Osteoblast (primary cell): ENCODE measurements at regions not wholly inside any gene's neighbourhood (a gene's known extent, or its start where the extent isn't known, plus 50 kb on each side); places are given as distances from the start of the nearest gene placed in this dataset.
"Not testable (repeated sequence)": the region's sequence is repeated elsewhere in the genome, so short reads cannot be mapped to it uniquely, and the experiment has no call there.

ENCODE experiments used
- DNase-seq: peaks from one replicate; pipeline ENCODE4 v3.0.0; 2011; ENCODE audit warnings: low spot score, mixed read lengths; ENCODE audit not compliant: insufficient read length; ENCODE audit errors: missing footprints
- H2AFZ ChIP-seq: 2 replicates; pipeline ENCODE4 v1.6.0; 2011; ENCODE audit warnings: mild to moderate bottlenecking, low read length
- H3K27ac ChIP-seq: 2 replicates; pipeline ENCODE4 v1.5.1; 2011; ENCODE audit warnings: mild to moderate bottlenecking, low read depth, low read length, moderate library complexity
- H3K27me3 ChIP-seq: 2 replicates; pipeline ENCODE4 v1.6.0; 2012; ENCODE audit warnings: mild to moderate bottlenecking, control low read depth, inconsistent platforms, low read length, moderate library complexity; ENCODE audit not compliant: insufficient read depth
- H3K36me3 ChIP-seq: 2 replicates; pipeline ENCODE4 v1.5.1; 2011; ENCODE audit warnings: mild to moderate bottlenecking, low read length, control low read depth, moderate library complexity; ENCODE audit not compliant: insufficient read depth
- H3K4me1 ChIP-seq: 2 replicates; pipeline ENCODE4 v1.5.1; 2011; ENCODE audit warnings: mild to moderate bottlenecking, low read length, control low read depth, moderate library complexity; ENCODE audit not compliant: insufficient read depth
- H3K4me2 ChIP-seq: 2 replicates; pipeline ENCODE4 v1.6.0; 2011; ENCODE audit warnings: mild to moderate bottlenecking, low read length; ENCODE audit not compliant: insufficient read depth
- H3K4me3 ChIP-seq: fragments of 200-600 bp; sonication (generic); 3 replicates; pipeline ENCODE4 v1.5.1; 2012; ENCODE audit warnings: mild to moderate bottlenecking, low read length, inconsistent platforms; ENCODE audit not compliant: insufficient read depth
- H3K79me2 ChIP-seq: 2 replicates; pipeline ENCODE4 v1.6.0; 2012; ENCODE audit warnings: mild to moderate bottlenecking, low read length, control low read depth, inconsistent platforms; ENCODE audit not compliant: insufficient read depth
- H3K9me3 ChIP-seq: 2 replicates; pipeline ENCODE4 v1.5.1; 2011; ENCODE audit warnings: low read depth, low read length, control low read depth
- H4K20me1 ChIP-seq: 2 replicates; pipeline ENCODE4 v1.6.0; 2012; ENCODE audit warnings: mild to moderate bottlenecking, low read length, control low read depth; ENCODE audit not compliant: insufficient read depth
- CTCF ChIP-seq: IDR thresholded peaks from 2 replicates; pipeline ENCODE4 v1.5.1; 2011; ENCODE audit warnings: mild to moderate bottlenecking, low read depth, low read length, moderate library complexity; ENCODE audit errors: extremely low read depth

GRCh38 chr12:89827592-89827991 is 119.0 kb upstream of the ATP2B1 start:
- Histone ChIP-seq H4K20me1 (no peaks in the 10 kb centered on the region), H3K36me3 (no peaks in the 10 kb centered on the region), H3K4me1 (peaks cover 3% of the 10 kb centered on the region), H3K4me3 (no peak overlapping the region), H3K79me2 (no peaks in the 10 kb centered on the region), H3K27ac (no peak overlapping the region), H3K27me3 (no peaks in the 10 kb centered on the region), H3K4me2 (no peak overlapping the region), H2AFZ (no peak overlapping the region), H3K9me3 (no peaks in the 10 kb centered on the region)
- TF ChIP-seq CTCF = no peak
- DNase-seq = no peak

DNA sequence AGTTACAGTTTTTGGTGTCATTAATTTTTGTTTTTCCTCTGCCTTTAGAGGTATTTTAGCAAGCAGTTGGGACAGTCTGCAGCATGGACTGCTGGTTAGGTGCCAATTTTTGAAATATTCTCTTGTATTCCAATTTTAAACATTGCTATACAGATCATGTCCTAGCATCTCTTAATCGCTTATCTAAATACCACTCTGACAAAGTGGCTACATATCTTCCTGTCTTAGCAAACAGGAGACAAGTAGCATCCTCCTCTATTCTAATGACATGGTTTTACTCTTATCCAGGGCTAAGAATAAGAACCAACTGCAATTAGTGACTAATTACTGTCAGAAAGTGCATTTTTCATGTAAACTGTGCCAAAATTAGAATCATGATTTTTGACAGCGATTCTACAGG is 117.8 kb upstream of the ATP2B1 start:
- Histone ChIP-seq H3K4me2 (no peak overlapping the region), H3K4me1 (peaks cover 3% of the 10 kb centered on the region), H2AFZ (no peak overlapping the region), H4K20me1 (no peaks in the 10 kb centered on the region), H3K4me3 (no peak overlapping the region), H3K9me3 (no peaks in the 10 kb centered on the region), H3K79me2 (no peaks in the 10 kb centered on the region), H3K36me3 (no peaks in the 10 kb centered on the region), H3K27ac (no peak overlapping the region), H3K27me3 (no peaks in the 10 kb centered on the region)
- no peak for DNase-seq
- TF ChIP-seq CTCF = no peak

DNA sequence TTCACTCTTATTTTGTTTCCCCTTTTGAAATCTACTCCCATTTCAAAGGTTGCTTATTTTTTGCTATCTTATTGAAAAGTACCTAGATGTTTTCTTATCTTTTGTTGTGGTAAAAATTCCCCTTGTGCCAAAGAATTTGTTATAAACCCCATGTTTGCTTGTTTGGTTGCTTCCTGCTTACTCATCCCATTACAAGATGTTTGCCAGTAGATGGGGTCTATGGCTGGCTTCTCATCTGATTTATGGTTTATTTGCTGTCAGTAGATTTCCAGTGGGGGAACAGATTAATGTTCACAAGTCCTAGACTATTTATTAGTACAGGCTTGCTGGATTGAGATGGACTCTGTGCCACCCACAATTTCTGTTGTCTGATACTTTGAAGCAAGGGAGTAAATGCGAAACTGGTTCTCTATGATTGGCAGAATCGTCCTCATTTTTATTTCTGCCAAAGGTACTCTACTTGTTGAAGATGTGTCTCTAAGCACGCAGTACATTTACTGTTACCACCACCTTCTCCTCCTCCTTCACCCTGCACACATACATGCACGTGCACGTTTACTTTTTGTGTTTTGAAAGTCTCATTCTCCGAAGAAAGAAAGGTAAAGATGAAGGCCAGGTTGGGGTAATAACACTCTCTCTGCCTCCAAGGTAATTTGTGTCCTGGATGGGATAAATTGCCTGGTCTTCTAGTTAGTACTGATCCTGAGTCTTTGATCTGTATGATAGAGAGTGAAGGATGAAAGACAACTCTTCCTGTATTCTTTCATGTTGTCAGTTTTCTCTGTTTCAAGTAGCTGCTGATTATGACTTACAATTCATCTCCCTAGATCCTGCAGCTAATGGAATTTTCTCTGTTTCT is 117.2 kb upstream of the ATP2B1 start:
- Histone ChIP-seq H3K4me2 (no peak overlapping the region), H2AFZ (no peak overlapping the region), H3K36me3 (no peaks in the 10 kb centered on the region), H3K27ac (no peak overlapping the region), H3K27me3 (no peaks in the 10 kb centered on the region), H3K4me3 (no peak overlapping the region), H4K20me1 (no peaks in the 10 kb centered on the region), H3K79me2 (no peaks in the 10 kb centered on the region), H3K9me3 (no peaks in the 10 kb centered on the region), H3K4me1 (peaks cover 3% of the 10 kb centered on the region)
- no peak for TF ChIP-seq CTCF
- peak; percentile 51 for DNase-seq

GRCh38 chr12:89824822-89825221 is 116.2 kb upstream of the ATP2B1 start:
- Histone ChIP-seq H3K9me3 (no peaks in the 10 kb centered on the region), H3K79me2 (no peaks in the 10 kb centered on the region), H3K4me3 (no peak overlapping the region), H2AFZ (no peak overlapping the region), H3K4me2 (no peak overlapping the region), H3K4me1 (peaks cover 3% of the 10 kb centered on the region), H4K20me1 (no peaks in the 10 kb centered on the region), H3K27me3 (no peaks in the 10 kb centered on the region), H3K27ac (no peak overlapping the region), H3K36me3 (no peaks in the 10 kb centered on the region)
- no peak for TF ChIP-seq CTCF
- no peak for DNase-seq

DNA sequence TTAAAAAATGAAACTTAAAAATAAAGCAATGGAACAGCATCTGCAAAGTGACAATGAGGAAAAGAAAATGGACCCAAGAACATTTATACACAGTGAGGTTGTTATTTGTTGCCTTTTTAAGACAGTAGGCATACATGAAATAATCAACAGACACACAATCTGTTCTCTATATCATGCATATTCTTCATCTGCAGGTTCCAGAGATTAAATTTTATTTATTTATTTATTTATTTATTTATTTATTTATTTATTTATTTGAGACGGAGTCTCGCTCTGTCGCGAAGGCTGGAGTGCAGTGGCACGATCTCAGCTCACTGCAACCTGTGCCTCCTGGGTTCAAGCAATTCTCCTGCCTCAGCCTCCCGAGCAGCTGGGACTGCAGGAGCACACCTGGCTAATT is 114.4 kb upstream of the ATP2B1 start:
- H3K4me2 ChIP-seq, H3K27me3 ChIP-seq, H2AFZ ChIP-seq, H3K9me3 ChIP-seq, H3K27ac ChIP-seq, H3K79me2 ChIP-seq, H3K36me3 ChIP-seq, H4K20me1 ChIP-seq, H3K4me3 ChIP-seq, H3K4me1 ChIP-seq: not testable (repeated sequence)
- DNase-seq = peak; percentile 56
